ENCODE measurements at regions not wholly inside any gene's neighbourhood (a gene's known extent, or its start where the extent isn't known, plus 50 kb on each side); places are given as distances from the start of the nearest gene placed in this dataset.

- no peaks in the 10 kb centered on the region for H3K36me3 ChIP-seq (ENCODE audit: control insufficient read depth in 1 of 2, insufficient read depth in 2 of 2, low read length in 2 of 2)
- H3K4me3 ChIP-seq (replicated peaks in 1 of 2; ENCODE audit: low read depth in 1 of 2, low read length in 2 of 2): no peak overlapping the region
- intact Hi-C loops (cut with micrococcal nuclease): loop anchor here (10.0 kb wide), 2 partner anchors 59 to 581 kb away; no protein-coding TSS in a partner anchor
- peak; percentile 72 for ATAC-seq
- no peaks in the 10 kb centered on the region for H3K9me3 ChIP-seq (ENCODE audit: control insufficient read depth in 1 of 2, insufficient read depth in 1 of 2, low read depth in 1 of 2, low read length in 2 of 2)
- ChIA-PET RAD21 (ENCODE audit: low non-redundant PET in 1 of 2, low total read pairs in 2 of 2, uncharacterized antibody in 2 of 2, unreplicated experiment in 2 of 2) (no interaction called here), CTCF (no interaction called here), POLR2A (no interaction called here)
- no peak overlapping the region for H2AFZ ChIP-seq (ENCODE audit: low read depth, low read length, poor library complexity, severe bottlenecking)
- no peak overlapping the region for H3K9ac ChIP-seq (ENCODE audit: low read length)
- no peak overlapping the region for H3K4me2 ChIP-seq (ENCODE audit: low read length)
- no peak for DNase-seq (ENCODE audit: low read depth, low spot score)
- no peaks in the 10 kb centered on the region for H4K20me1 ChIP-seq (ENCODE audit: insufficient read depth)
- H3K27ac ChIP-seq (ENCODE audit: low read depth, low read length): no peak overlapping the region
- H3K9me2 ChIP-seq (ENCODE audit: insufficient read depth): no peaks in the 10 kb centered on the region
- H3K27me3 ChIP-seq (ENCODE audit: insufficient read depth, low read length): 0 out of 2 replicates have a peak, but pooled peaks cover 6% of the 10 kb centered on the region
- TF ChIP-seq RAD21 (IDR thresholded peaks at IDR 0.05; ENCODE audit: low read depth): peak; percentile 18; the same call in 1 of the 2 replicates
- TF ChIP-seq, protein P1, sequence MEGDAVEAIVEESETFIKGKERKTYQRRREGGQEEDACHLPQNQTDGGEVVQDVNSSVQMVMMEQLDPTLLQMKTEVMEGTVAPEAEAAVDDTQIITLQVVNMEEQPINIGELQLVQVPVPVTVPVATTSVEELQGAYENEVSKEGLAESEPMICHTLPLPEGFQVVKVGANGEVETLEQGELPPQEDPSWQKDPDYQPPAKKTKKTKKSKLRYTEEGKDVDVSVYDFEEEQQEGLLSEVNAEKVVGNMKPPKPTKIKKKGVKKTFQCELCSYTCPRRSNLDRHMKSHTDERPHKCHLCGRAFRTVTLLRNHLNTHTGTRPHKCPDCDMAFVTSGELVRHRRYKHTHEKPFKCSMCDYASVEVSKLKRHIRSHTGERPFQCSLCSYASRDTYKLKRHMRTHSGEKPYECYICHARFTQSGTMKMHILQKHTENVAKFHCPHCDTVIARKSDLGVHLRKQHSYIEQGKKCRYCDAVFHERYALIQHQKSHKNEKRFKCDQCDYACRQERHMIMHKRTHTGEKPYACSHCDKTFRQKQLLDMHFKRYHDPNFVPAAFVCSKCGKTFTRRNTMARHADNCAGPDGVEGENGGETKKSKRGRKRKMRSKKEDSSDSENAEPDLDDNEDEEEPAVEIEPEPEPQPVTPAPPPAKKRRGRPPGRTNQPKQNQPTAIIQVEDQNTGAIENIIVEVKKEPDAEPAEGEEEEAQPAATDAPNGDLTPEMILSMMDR (IDR thresholded peaks at IDR 0.05 in 2 of 3, conservative IDR thresholded peaks at IDR 0.05 in 1 of 3; ENCODE audit: borderline replicate concordance in 1 of 3, insufficient read depth in 1 of 3, low read depth in 2 of 3, low read length in 2 of 3): peak in 2 of 3 experiments; percentile 31; a peak in 4 of 6 replicates
- no peak for TF ChIP-seq CBX3 (IDR thresholded peaks at IDR 0.05; ENCODE audit: low read depth)
- H3K79me2 ChIP-seq (ENCODE audit: insufficient read depth, low read length): no peaks in the 10 kb centered on the region
- H3K4me1 ChIP-seq (ENCODE audit: control insufficient read depth in 1 of 2, insufficient read depth in 2 of 2, low read length in 2 of 2): no peaks in the 10 kb centered on the region
- BruUV-seq (replicated peaks): no TSS peak
These were observed 81.7 kb upstream of the NPHP3 start for GRCh38 chr3:132803889-132804288.

- no peaks in the 10 kb centered on the region for H3K9me2 ChIP-seq (ENCODE audit: insufficient read depth)
- no peaks in the 10 kb centered on the region for H3K79me2 ChIP-seq (ENCODE audit: insufficient read depth, low read length)
- no peaks in the 10 kb centered on the region for H3K9me3 ChIP-seq (ENCODE audit: control insufficient read depth in 1 of 2, insufficient read depth in 1 of 2, low read depth in 1 of 2, low read length in 2 of 2)
- 0 out of 2 replicates have a peak, but pooled peaks cover 1% of the 10 kb centered on the region for H3K27me3 ChIP-seq (ENCODE audit: insufficient read depth, low read length)
- no peak for ATAC-seq
- no peak overlapping the region for H3K4me2 ChIP-seq (ENCODE audit: low read length)
- H3K4me3 ChIP-seq (replicated peaks in 1 of 2; ENCODE audit: low read depth in 1 of 2, low read length in 2 of 2): no peak overlapping the region
- ChIA-PET POLR2A (no interaction called here), RAD21 (ENCODE audit: low non-redundant PET in 1 of 2, low total read pairs in 2 of 2, uncharacterized antibody in 2 of 2, unreplicated experiment in 2 of 2) (no interaction called here), CTCF (no interaction called here)
- TF ChIP-seq ZFX (IDR thresholded peaks at IDR 0.05) (no peak), RAD21 (IDR thresholded peaks at IDR 0.05; ENCODE audit: low read depth) (no peak), TCF7L2 (IDR thresholded peaks at IDR 0.05; ENCODE audit: borderline replicate concordance, extremely low read depth, insufficient read depth, insufficient read length) (no peak), ATF3 (IDR thresholded peaks at IDR 0.05) (no peak), YY1 (IDR thresholded peaks at IDR 0.05; ENCODE audit: extremely low read depth, insufficient replicate concordance, low read depth, low read length) (no peak)
- H3K36me3 ChIP-seq (ENCODE audit: control insufficient read depth in 1 of 2, insufficient read depth in 2 of 2, low read length in 2 of 2): no peaks in the 10 kb centered on the region
- no peaks in the 10 kb centered on the region for H4K20me1 ChIP-seq (ENCODE audit: insufficient read depth)
- H2AFZ ChIP-seq (ENCODE audit: low read depth, low read length, poor library complexity, severe bottlenecking): no peak overlapping the region
- intact Hi-C loops (cut with micrococcal nuclease): loop anchor here (10.0 kb wide), 2 partner anchors 56 to 584 kb away; no protein-coding TSS in a partner anchor
- BruUV-seq (replicated peaks): no TSS peak
- DNase-seq (ENCODE audit: low read depth, low spot score): no peak
- H3K27ac ChIP-seq (ENCODE audit: low read depth, low read length): no peak overlapping the region
- no peaks in the 10 kb centered on the region for H3K4me1 ChIP-seq (ENCODE audit: control insufficient read depth in 1 of 2, insufficient read depth in 2 of 2, low read length in 2 of 2)
- no peak overlapping the region for H3K9ac ChIP-seq (ENCODE audit: low read length)
These were observed 78.7 kb upstream of the NPHP3 start for GRCh38 chr3:132800958-132801357.

Measured in HCT116 (cell line).